COLO668 (cell line): ENCODE measurements at regions not wholly inside any gene's neighbourhood (a gene's known extent, or its start where the extent isn't known, plus 50 kb on each side); places are given as distances from the start of the nearest gene placed in this dataset.

Experiments
- DNase-seq: peaks from one replicate; lab custom pipeline; 2025; ENCODE audit not compliant: unreplicated experiment; lab: John Stamatoyannopoulos, UW

DNA sequence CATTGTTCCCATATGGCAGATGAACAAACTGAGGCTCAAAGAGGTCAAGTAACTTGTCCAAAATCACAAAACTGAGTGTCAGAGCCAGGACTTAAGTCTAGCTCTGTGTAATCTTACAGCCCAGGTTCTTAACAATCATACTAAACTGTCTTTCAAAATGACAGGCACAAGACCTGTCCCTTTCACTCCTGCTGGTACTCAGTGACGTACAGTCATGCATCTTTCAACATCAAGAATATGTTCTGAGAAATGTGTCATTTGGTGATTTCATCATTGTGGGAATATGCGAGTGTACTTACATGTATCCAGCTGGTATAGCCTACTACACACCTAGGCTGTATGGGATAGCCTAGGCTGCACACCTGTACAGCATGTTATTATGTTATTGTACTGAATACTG is 646.8 kb upstream of the WWC1 start:
- no peak for DNase-seq

DNA sequence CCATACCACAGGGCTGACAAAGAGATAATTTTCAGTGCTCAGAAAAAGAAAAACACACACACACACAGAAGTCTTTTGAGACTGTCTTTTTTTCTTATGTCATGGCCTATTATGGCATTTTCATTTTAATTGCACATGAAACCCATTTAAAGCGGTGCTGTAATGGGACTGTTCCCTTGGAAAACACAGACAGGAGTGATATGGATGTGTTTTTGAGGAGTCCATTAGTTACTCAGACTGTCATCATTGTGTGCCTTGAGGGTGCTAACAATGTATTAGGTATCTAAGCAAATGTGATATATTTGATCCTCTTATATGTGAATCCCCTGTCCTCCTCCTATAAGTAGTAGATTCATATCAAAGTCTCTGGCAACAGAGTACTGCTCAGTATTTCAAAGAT is 642.0 kb upstream of the WWC1 start:
- DNase-seq, result no peak

DNA sequence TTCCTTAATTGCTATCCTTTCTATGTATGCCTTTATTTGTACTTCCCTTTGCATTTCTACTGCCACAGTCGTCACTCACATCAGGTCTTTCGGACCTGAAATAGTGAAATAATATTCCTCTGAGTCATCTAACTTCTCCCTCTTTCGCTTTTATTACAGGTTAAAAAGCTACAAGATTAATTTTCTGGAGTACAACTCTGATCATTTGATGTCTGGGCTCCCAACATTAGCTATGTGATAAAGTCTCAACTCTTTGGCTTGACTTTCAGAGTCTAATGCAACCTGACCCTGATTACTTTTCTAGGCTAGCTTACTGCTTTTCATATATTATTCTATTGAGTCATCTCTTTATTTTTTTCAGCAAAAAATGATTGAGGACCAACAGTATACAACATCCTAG is 638.8 kb upstream of the WWC1 start:
- DNase-seq, result no peak

DNA sequence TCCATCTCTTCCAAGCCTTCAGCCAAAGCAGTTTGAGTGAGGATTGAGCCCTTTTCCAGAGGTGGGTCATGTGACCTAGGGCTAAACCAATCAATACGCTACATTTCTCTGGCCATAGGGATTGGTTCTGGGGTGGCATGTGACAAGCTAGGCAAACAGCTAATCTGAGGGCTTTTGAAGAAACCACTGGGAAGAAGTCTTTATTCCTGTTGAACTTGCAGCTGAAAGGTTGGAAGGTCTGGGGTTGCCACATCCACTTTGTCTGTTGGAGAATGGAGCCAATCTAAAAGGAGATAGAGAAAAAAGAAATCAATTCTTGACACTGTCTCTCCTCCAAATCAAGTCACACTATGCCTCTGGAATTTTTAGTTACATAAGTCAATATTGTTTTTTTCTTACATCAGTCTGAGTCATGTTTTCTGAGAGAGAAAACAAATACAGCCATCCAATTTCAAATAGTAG is 637.8 kb upstream of the WWC1 start:
- DNase-seq, result no peak

DNA sequence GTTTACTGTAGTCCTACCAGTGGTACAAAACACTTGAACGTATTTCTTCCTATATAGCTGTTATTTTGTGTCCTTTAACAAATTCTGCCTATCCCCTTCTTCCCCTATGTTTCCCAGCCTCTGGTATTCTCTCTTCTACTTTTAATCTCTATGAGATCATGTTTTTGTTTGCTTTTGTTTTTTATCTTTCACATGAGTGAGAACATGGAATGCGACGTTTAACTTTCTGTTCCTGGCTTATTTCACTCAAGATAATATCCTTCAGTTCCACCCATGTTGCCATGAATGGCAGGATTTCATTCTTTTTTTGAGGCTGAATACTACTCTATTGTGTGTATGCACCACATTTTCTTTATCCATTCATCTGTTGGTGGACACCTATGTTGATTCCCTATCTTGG is 634.4 kb upstream of the WWC1 start:
- DNase-seq, result no peak

DNA sequence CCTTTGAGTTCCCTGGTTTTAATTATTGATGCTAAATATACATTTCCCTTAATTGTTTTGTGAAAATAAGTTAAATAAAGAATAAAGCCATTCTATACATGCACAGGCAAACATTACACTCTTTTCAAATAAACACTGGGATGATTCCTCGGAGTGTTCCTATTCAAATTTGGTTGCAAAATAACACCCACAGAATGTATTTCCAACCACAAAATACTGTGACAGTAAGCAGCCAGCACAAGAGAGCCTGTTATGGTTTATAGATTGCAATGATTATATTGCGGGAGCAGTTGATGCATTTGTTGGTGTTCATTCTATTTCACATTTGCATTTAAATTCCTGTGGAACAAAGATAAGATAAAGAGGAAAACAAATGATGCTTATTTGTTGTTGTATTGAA is 632.6 kb upstream of the WWC1 start:
- no peak for DNase-seq

DNA sequence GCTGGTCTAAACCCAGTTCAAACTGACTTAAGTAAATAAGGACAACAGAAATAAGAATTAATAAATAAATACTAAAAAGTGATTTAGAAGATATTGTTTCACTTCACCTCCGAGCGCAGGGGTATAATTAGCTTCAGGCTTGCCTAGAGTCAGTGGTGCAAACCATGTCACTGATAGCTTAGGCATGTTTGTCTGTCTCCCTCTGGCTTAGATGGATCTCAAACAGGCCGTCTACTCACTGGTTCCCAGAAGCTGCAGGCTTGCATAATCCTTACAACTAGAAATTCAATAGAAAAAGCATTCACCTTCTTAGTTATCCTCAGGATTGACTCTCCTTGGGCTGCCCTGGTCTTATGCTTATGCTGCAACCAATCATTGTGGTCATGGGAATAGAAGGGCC is 629.8 kb upstream of the WWC1 start:
- no peak for DNase-seq

DNA sequence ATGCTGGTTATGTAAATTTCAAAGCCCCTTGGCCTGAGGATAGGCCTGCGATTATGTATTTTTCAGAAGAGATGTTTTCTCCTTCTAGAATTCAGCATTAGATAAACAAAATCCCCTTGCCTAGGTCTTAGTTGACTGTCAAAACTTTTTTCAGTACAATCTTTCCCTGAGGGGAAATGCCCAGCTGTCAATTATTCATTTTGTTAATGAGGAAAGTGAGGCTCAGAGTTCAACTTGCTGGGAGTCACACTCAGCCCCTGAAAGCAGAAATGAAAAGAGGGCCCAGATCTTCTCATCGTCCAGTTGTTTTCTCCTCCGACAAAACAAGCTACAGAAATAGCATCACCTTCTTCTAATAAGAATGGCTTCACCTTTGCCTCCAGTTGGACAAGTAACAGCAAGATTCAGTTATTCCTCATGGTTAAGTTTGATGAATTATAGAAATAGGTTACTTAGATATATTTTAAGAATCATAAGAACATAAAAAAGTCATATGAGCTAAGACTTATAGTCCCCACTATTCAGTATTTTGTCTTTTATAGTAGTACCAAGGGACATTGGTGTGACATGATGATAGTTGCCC is 627.1 kb upstream of the WWC1 start:
- no peak for DNase-seq

DNA sequence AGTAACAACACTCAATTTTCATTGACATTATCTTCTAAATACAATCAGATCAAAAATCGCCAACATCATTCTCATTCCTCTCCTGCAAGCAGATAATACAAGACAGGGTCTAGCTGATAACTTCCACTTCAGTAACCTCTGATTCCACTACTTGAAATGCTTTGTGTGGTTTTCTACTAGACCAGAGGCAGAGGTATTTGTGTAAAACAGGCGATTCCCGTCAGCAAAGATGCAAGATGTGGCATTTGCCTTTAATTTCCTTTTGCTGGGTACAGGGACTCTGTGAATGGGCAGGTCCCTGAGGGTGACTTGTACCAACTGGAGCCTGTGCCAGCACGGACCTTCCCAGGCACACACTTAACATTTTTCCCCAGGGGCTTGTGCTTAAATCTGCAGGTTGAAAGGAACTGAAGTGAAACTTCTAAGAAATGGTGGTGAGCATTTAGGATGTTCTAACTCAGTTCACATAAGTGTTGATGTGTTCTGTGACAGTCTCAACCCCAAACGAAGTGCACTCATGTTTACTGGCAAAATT is 625.5 kb upstream of the WWC1 start:
- DNase-seq, result no peak

DNA sequence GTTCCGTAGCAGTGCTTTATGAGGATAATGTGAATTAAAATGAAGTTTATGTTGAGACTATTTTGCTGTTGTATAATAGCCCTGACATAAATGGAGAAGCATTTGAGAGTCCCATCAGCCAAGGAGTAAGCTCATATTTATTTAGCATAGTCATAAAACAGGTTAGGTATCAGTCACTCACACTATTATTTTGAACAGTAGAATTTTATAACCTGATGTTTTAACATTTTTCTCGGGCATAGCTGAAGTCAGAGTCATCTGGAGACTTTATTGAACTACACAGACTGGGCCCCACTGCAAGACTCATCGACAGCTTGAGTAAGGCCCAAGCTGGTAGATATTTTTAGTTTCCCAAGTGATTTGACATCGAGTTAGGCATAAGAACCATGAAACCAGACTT is 620.3 kb upstream of the WWC1 start:
- no peak for DNase-seq

DNA sequence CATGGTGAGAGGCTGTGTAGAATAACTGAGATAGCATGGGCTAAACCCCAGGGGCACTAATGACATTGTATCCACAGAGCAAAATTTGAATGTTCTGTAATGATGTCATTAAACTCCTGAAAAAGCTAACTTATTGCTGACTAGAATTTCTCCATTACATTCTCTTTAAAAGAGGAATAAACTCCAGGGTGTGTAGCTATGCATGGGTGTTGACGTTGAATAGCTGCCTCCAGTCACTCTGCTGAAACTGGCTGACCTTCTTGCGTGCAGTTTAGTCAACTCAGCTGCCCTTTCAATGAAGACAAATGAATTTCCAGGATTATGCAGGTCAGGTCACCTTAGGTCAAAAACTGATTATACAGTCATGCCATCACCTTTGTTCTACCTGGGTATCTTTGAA is 617.5 kb upstream of the WWC1 start:
- no peak for DNase-seq

DNA sequence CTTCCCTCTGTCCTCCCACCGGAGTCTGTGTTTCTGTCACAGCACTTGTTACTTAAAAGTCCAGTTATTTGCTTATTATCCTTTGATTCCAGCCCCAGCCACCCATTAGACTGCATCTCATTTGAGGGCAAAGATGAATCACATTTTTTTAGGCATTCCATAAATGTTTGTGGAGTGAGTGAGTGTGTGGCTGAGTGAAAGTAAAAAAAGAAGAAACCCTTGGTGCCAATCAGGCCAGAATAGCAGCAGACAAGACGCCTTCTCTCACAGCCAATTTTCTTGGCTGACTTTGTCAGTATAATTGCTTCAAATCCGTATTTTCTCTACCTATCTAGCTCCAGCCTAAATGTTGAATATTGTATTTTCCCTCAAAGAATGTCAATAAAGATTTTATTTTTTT is 613.0 kb upstream of the WWC1 start:
- DNase-seq, result no peak

DNA sequence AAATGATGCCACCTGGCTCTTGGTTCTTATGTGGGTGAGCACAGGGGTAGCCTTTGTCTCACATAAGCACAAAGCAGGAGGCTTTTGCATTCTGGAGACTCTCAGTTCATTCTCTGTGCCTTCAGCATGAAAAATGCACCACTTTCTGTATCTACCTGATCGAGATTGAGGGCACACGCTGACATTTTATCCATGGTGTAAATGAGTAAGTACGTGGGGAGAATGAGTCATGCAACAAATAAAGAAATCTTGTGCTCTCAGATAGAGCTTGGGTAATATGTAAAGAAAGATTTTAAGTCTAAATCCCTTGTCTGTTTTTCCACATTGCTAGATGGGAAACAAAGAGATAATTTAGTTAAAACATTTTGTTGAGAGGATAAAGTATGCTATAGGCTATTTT is 607.2 kb upstream of the WWC1 start:
- no peak for DNase-seq

DNA sequence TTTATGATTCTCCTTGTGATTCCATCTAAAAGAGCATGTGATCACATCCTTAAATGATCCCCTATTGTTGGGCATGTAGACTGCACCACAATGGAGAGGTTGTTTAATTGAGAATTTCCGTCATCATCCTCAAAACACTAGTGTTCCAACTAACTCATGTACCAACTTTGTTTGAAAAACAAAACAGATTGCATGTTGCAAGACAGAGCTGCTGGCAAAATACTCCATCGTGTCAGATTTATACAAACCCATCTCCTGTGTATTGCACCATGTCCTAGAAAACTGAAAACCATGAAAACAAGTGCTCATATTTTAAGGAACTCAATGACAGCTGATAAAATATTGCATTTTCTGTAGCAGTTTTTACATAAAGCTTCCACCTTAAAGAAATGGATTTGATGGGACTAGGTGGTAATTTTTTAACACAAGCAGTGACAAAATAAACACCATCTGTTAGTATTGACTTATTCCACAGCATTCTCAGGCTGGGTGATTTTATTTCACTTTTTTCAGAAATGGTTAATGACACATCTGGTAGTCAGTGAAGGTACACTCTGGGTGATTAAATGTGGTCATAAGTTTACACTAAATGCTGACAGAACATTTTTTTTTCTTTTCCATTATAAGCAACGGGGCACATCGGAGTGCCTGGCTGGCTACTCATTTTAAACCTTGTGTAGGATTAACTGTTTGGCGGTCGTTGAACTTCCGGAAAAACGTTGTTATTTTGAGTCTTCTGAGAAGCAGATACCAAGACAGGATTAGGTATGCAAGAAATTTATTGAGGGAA is 602.9 kb upstream of the WWC1 start:
- no peak for DNase-seq

DNA sequence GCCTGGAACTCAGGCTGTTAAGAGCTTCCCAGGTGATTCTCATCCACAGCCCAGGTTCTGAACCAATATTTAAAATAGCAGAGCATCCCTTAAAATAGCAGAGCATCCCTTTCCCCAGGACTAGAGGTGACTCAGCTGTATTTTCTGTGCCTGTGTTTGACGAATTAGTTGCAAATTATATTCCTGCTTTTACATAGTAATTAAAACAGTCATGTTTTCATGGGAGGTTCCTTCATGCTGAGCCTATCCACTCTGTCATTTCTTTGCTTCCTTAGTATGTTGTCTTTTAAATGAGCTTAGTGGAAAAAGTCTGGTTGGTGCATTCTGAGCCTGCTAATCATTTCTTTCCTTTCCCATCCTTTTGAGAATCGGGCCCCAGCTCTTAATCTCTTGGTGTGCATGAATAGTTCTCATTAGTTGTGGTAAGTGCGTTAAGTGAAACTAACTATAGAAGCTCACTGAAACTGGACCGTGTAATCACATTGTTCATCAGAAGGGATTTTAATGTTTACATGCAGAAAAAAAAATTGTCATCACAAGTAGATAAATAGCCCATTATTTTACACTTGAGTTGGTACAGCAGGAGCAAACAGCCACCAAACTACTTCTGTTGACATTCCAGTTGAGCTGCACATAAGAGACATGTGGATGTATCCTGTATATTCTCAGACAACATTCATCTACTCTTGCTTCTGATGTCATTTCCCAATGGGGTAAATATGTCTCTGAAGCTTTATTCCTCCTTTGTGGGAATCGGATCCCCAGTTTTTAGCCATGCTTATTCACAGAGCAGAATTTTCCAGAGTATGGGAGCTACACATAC is 596.9 kb upstream of the WWC1 start:
- DNase-seq, result no peak

DNA sequence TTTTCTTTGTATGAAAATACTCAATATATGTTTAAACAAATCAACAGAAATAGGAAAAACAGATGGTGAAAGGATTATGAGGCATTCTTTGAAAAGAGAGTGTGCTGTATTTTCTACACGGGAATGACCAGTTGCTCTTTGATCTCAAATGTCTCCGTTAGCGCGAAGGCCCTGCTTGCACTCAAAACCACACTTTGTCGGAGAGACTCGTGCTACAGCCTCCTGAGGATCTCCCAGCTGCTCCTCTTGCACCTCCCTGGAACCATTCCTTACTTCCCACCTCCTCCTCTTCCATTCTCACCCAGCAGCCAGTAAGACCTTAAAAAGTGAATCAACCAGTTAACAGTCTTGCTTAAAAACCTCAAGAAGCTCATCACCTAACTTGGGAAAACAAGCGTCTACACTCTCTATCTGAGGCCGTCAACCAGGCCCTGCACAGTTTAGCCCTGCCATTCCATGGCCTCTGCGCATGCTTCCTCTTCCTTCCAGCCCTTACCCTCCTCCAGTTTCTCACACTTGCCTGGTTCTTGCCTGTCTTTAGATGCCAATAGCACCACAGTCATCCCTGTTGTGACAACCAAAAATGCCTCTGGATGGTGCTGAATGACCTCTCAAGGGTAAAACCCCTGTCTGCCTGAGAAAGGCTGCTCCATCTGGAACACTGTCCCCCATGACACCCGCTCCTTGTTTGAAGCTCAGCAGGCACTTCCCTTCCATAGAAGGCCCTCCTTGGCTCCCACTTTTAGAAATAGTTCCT is 594.7 kb upstream of the WWC1 start:
- no peak for DNase-seq

DNA sequence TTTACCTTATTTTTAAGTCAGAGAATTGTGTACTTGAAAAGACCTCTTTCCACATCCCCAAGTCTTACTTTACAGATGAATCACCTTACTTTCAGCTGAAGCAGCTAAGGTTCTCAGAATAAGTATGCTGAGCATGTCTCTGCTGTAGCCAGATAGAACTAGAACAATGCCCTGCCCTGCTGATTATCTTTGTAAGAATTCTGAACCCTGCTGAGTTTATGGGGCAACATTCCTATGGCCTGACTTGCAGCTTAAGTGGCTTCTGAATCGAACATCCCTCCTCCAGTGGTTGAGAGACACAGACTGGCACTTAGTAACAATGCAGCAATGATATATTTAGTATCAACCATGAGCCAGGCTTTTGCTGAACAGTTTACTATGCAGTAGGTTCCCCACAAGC is 592.0 kb upstream of the WWC1 start:
- no peak for DNase-seq

DNA sequence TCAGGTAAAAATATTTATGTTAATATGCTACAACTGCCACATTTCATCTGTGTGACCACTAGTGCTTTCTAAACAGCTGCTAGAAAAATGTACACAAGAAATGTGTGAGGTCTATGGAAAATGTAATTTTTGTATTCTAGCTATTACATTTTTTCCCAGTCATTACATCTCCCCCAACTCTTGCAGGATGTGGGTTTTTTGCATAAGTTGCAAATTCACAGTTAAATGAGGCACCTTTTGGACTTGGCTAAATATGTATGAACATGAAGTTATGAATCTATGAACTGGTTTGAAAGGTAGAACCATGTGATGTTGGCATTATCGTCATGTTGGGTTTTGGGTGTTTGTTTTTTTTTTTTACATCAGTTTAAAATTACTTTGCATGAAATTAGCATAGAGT is 590.4 kb upstream of the WWC1 start:
- no peak for DNase-seq

DNA sequence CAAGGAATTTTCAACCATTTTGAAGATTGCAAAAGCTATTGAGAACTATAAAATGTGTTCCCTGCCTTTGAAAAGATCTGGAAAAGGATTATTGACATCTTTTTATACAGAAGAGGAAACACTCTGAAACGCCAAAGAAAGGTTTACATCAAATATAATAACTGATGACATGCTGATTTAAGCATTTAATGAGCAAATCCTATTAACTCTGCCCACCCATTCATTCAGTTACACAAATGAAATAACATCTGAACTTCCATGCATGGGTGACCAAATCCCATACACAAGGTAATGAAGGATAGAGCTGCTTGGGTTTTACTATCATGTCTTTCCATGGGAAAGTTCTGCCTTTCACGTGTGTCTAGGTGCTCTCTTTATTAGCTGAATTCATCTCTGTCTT is 589.4 kb upstream of the WWC1 start:
- no peak for DNase-seq

DNA sequence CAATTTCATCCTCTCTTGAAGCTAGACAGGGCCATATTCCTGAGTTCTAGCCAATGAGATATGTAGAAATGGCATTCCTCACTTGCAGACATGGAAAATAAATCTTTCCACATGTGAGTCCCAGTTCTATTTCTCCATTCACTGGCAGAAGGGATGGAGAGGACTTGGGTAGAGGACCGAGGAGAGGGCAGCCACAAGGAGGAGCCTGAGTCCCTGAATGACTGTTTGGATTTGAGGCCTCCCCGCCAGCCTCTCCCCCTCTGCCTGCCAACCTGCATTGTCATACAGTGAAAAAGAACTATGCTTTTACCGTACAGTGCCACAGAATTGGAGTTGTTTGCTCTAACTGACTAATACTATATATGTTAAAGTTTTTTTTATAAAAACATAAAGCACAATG is 583.0 kb upstream of the WWC1 start:
- no peak for DNase-seq

DNA sequence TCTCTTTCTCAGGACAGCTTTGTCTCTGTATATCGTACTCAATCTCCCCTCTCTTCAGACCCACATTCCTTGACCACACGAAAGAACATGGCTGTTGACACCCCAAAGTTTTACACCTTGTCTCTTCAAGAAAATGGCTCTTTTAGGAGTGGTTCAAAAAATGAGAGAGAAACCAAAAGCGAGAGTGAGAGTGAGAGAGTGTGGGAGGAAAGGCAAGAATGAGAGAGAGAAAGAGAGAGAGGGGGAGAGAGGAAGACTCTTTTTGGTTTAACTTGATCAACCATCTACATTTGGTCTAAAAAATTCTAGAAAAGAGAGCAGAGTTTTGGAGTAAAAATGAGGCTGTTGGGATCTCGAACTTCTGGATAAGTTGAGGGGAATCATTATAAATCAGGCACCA is 581.8 kb upstream of the WWC1 start:
- no peak for DNase-seq
